H9 (cell line): ENCODE measurements at regions not wholly inside any gene's neighbourhood (a gene's known extent, or its start where the extent isn't known, plus 50 kb on each side); places are given as distances from the start of the nearest gene placed in this dataset.

ENCODE experiments used
- DNase-seq: peaks from one replicate; pipeline ENCODE4 v3.0.0-alpha.2; 2017
- H2AFZ ChIP-seq: one replicate; pipeline ENCODE4 v1.6.1; 2013; ENCODE audit warnings: mild to moderate bottlenecking, low read length, control low read depth, moderate library complexity
- H2AK5ac ChIP-seq: 2 replicates; pipeline ENCODE4 v1.6.1; 2013; ENCODE audit warnings: low read length, control low read depth, mixed read lengths; ENCODE audit not compliant: insufficient read length
- H2BK120ac ChIP-seq: one replicate; pipeline ENCODE4 v1.6.1; 2013; ENCODE audit warnings: low read depth, mild to moderate bottlenecking, low read length, control low read depth, inconsistent platforms; ENCODE audit not compliant: poor library complexity, severe bottlenecking
- H2BK12ac ChIP-seq: 2 replicates; pipeline ENCODE4 v1.6.1; 2013; ENCODE audit warnings: low read length, control low read depth, mixed read lengths, low read depth; ENCODE audit not compliant: insufficient read length
- H2BK15ac ChIP-seq: 2 replicates; pipeline ENCODE4 v1.6.1; 2013; ENCODE audit warnings: low read depth, low read length, control low read depth
- H2BK20ac ChIP-seq: one replicate; pipeline ENCODE4 v1.6.1; 2013; ENCODE audit warnings: low read depth, mild to moderate bottlenecking, low read length, control low read depth, inconsistent platforms; ENCODE audit not compliant: poor library complexity, severe bottlenecking
- H2BK5ac ChIP-seq: 2 replicates; pipeline ENCODE4 v1.6.1; 2013; ENCODE audit warnings: low read length, control low read depth, mixed read lengths; ENCODE audit not compliant: insufficient read length
- H3K14ac ChIP-seq: 2 replicates; pipeline ENCODE4 v1.6.1; 2013; ENCODE audit warnings: low read length, control low read depth; ENCODE audit not compliant: insufficient read depth
- H3K18ac ChIP-seq: 2 replicates; pipeline ENCODE4 v1.6.1; 2013; ENCODE audit warnings: low read depth, mild to moderate bottlenecking, mixed read lengths, low read length, control low read depth; ENCODE audit not compliant: insufficient read length
- H3K23ac ChIP-seq: 2 replicates; pipeline ENCODE4 v1.6.1; 2013; ENCODE audit warnings: low read length, control low read depth, mixed read lengths, low read depth; ENCODE audit not compliant: insufficient read length
- H3K23me2 ChIP-seq: 2 replicates; pipeline ENCODE4 v1.6.1; 2013; ENCODE audit warnings: low read depth, mild to moderate bottlenecking, mixed read lengths, low read length, control low read depth; ENCODE audit not compliant: insufficient read length, poor library complexity, severe bottlenecking
- H3K27ac ChIP-seq: 2 replicates; pipeline ENCODE4 v1.5.1; 2013; ENCODE audit warnings: low read length, control low read depth, mixed read lengths, low read depth; ENCODE audit not compliant: insufficient read length
- H3K27me3 ChIP-seq: 2 replicates; pipeline ENCODE4 v1.6.1; 2013; ENCODE audit warnings: low read length, control low read depth, inconsistent platforms; ENCODE audit not compliant: insufficient read depth
- H3K4ac ChIP-seq: 2 replicates; pipeline ENCODE4 v1.6.1; 2013; ENCODE audit warnings: low read depth, mild to moderate bottlenecking, control low read depth, inconsistent platforms, low read length, moderate library complexity
- H3K4me1 ChIP-seq: 2 replicates; pipeline ENCODE4 v1.6.1; 2013; ENCODE audit warnings: low read length, control low read depth, inconsistent platforms; ENCODE audit not compliant: insufficient read depth
- H3K4me2 ChIP-seq: 2 replicates; pipeline ENCODE4 v1.6.1; 2013; ENCODE audit warnings: low read length, control low read depth, mixed read lengths; ENCODE audit not compliant: insufficient read length, insufficient read depth
- H3K56ac ChIP-seq: 2 replicates; pipeline ENCODE4 v1.6.1; 2013; ENCODE audit warnings: low read depth, mild to moderate bottlenecking, mixed read lengths, low read length, control low read depth; ENCODE audit not compliant: insufficient read length
- H3K79me1 ChIP-seq: 2 replicates; pipeline ENCODE4 v1.6.1; 2013; ENCODE audit warnings: low read depth, mild to moderate bottlenecking, moderate library complexity, low read length, control low read depth, inconsistent platforms; ENCODE audit not compliant: insufficient read depth, poor library complexity, severe bottlenecking
- H3K79me2 ChIP-seq: 2 replicates; pipeline ENCODE4 v1.6.1; 2013; ENCODE audit warnings: low read length, control low read depth, inconsistent platforms; ENCODE audit not compliant: insufficient read depth
- H3K9ac ChIP-seq: 2 replicates; pipeline ENCODE4 v1.6.1; 2013; ENCODE audit warnings: low read length, control low read depth, mixed read lengths; ENCODE audit not compliant: insufficient read length; ENCODE audit errors: extremely low read depth
- H3K9me3 ChIP-seq: one replicate; pipeline ENCODE4 v1.6.1; 2013; ENCODE audit warnings: low read depth, low read length, inconsistent platforms; ENCODE audit not compliant: control insufficient read depth
- H3T11ph ChIP-seq: one replicate; pipeline ENCODE4 v1.6.1; 2013; ENCODE audit warnings: mild to moderate bottlenecking, low read length, control low read depth, inconsistent platforms
- H4K20me1 ChIP-seq: one replicate; pipeline ENCODE4 v1.6.1; 2013; ENCODE audit not compliant: control insufficient read depth, insufficient read length, insufficient read depth
- H4K5ac ChIP-seq: 2 replicates; pipeline ENCODE4 v1.6.1; 2013; ENCODE audit warnings: low read depth, mild to moderate bottlenecking, mixed read lengths, low read length, control low read depth; ENCODE audit not compliant: insufficient read length
- H4K8ac ChIP-seq: replicated peaks from 2 replicates; pipeline ENCODE4 v1.6.1; 2013; ENCODE audit warnings: low read length, control low read depth, mixed read lengths, low read depth; ENCODE audit not compliant: insufficient read length
- H4K91ac ChIP-seq: 2 replicates; pipeline ENCODE4 v1.6.1; 2013; ENCODE audit warnings: low read depth, mild to moderate bottlenecking, moderate library complexity, mixed read lengths, low read length, control low read depth; ENCODE audit not compliant: insufficient read length
- H3K27ac Mint-ChIP-seq, 3 experiments: 2 replicates in 2 of 3; 3 replicates in 1 of 3; pipeline ENCODE4 v1.8.0; 2020 to 2021; ENCODE audit warnings: mixed read lengths in 3 of 3, mild to moderate bottlenecking in 1 of 3, moderate library complexity in 1 of 3
- H3K27me3 Mint-ChIP-seq: 2 replicates; pipeline ENCODE4 v1.8.0; 2021; ENCODE audit warnings: low read depth, mild to moderate bottlenecking, moderate library complexity, mixed read lengths
- H3K36me3 Mint-ChIP-seq, 3 experiments: 2 replicates in 2 of 3; 3 replicates in 1 of 3; pipeline ENCODE4 v1.8.0; 2020 to 2021; ENCODE audit warnings: low read depth in 3 of 3, mixed read lengths in 3 of 3; ENCODE audit not compliant: insufficient read depth in 1 of 3
- H3K4me1 Mint-ChIP-seq, 2 experiments: 2 replicates each; pipeline ENCODE4 v1.8.0; 2020; ENCODE audit warnings: mixed read lengths in 2 of 2
- H3K4me3 Mint-ChIP-seq, 2 experiments: 2 replicates in 1 of 2; 3 replicates in 1 of 2; pipeline ENCODE4 v1.8.0; 2020 to 2021; ENCODE audit warnings: mild to moderate bottlenecking in 2 of 2, mixed read lengths in 2 of 2, moderate library complexity in 1 of 2
- H3K9me3 Mint-ChIP-seq, 2 experiments: 2 replicates in 1 of 2; 3 replicates in 1 of 2; pipeline ENCODE4 v1.8.0; 2020; ENCODE audit warnings: mild to moderate bottlenecking in 2 of 2, mixed read lengths in 2 of 2, moderate library complexity in 1 of 2
- CTCF ChIP-seq: fragments of 200-600 bp; sonication (generic); conservative IDR thresholded peaks from 3 replicates; pipeline ENCODE4 v1.8.0; 2021; ENCODE audit warnings: antibody characterized with exemption, mild to moderate bottlenecking
- WGBS: extraction: QIAGEN DNeasy Blood & Tissue Kit; methylation state at CpG from one replicate; pipeline ENCODE4 v1.1.7; 2013; ENCODE audit warnings: missing lambda C conversion rate, low lambda C conversion rate, mixed read lengths; ENCODE audit not compliant: insufficient read length; ENCODE audit errors: extremely low coverage; 5-methylcytosine and 5-hydroxymethylcytosine counted together

- Histone ChIP-seq H3K79me1 (no peaks in the 10 kb centered on the region), H4K91ac (no peak overlapping the region), H3K23me2 (no peaks in the 10 kb centered on the region), H3K4me2 (no peak overlapping the region), H4K5ac (no peak overlapping the region), H4K8ac (no peak overlapping the region), H2BK120ac (no peak overlapping the region), H3K56ac (no peak overlapping the region), H3K27ac (no peak overlapping the region), H3K9ac (no peak overlapping the region), H3K4ac (no peak overlapping the region), H2AK5ac (no peak overlapping the region), H2BK5ac (no peak overlapping the region), H3K79me2 (no peaks in the 10 kb centered on the region), H3K9me3 (no peaks in the 10 kb centered on the region), H2BK12ac (no peak overlapping the region), H3K14ac (no peak overlapping the region), H2AFZ (no peak overlapping the region), H4K20me1 (no peaks in the 10 kb centered on the region), H3K23ac (no peak overlapping the region), H3K4me1 (no peaks in the 10 kb centered on the region), H3K18ac (no peak overlapping the region), H3T11ph (no peak overlapping the region), H2BK20ac (peak overlapping the region; percentile 91), H2BK15ac (no peak overlapping the region), H3K27me3 (no peaks in the 10 kb centered on the region)
- no peak for TF ChIP-seq CTCF
- no peaks in the 10 kb centered on the region for H3K36me3 Mint-ChIP-seq
- DNase-seq = no peak
- WGBS = no CpG with 5 or more reads among the region's 2 CpGs
- H3K27ac Mint-ChIP-seq = no peak overlapping the region
- no peaks in the 10 kb centered on the region for H3K4me1 Mint-ChIP-seq
- no peak overlapping the region for H3K4me3 Mint-ChIP-seq
- H3K9me3 Mint-ChIP-seq = no peaks in the 10 kb centered on the region
- H3K27me3 Mint-ChIP-seq = no peaks in the 10 kb centered on the region
These were observed 117.4 kb downstream of the MAT2B start for GRCh38 chr5:163622799-163623198.
